ENCODE measurements at regions not wholly inside any gene's neighbourhood (a gene's known extent, or its start where the extent isn't known, plus 50 kb on each side); places are given as distances from the start of the nearest gene placed in this dataset.

DNA sequence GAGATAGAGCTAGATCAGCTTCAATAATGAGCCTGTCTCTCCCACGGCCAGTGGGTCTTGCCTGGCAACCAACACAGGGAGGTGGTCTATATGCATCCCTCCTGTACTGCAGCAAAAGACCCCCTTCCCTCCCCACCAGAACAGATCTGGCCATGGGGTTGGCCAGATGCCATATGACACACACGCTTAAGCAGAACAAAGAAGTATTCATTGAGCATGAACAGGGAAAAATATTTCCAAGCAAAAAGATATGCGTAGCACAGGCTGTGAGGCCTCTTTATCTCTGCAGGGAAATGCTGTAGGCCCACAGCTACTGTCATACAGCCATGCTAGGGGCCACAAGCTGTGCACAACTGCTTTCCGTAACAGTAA lies 73.4 kb upstream of the NRSN1 start:
- Histone ChIP-seq H3K4me1 (no peaks in the 10 kb centered on the region), H3K36me3 (no peaks in the 10 kb centered on the region), H3K27me3 (ENCODE audit: low read depth) (peaks cover 10% of the 10 kb centered on the region), H3K9me3 (replicated peaks) (no peaks in the 10 kb centered on the region), H3K27ac (replicated peaks) (no peak overlapping the region), H3K4me3 (no peak overlapping the region)
- DNase-seq = no peak
- intact Hi-C loops (cut with micrococcal nuclease) = no loop called here
- TF ChIP-seq, protein P1, sequence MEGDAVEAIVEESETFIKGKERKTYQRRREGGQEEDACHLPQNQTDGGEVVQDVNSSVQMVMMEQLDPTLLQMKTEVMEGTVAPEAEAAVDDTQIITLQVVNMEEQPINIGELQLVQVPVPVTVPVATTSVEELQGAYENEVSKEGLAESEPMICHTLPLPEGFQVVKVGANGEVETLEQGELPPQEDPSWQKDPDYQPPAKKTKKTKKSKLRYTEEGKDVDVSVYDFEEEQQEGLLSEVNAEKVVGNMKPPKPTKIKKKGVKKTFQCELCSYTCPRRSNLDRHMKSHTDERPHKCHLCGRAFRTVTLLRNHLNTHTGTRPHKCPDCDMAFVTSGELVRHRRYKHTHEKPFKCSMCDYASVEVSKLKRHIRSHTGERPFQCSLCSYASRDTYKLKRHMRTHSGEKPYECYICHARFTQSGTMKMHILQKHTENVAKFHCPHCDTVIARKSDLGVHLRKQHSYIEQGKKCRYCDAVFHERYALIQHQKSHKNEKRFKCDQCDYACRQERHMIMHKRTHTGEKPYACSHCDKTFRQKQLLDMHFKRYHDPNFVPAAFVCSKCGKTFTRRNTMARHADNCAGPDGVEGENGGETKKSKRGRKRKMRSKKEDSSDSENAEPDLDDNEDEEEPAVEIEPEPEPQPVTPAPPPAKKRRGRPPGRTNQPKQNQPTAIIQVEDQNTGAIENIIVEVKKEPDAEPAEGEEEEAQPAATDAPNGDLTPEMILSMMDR (IDR thresholded peaks at IDR 0.05; ENCODE audit: borderline replicate concordance) = no peak

DNA sequence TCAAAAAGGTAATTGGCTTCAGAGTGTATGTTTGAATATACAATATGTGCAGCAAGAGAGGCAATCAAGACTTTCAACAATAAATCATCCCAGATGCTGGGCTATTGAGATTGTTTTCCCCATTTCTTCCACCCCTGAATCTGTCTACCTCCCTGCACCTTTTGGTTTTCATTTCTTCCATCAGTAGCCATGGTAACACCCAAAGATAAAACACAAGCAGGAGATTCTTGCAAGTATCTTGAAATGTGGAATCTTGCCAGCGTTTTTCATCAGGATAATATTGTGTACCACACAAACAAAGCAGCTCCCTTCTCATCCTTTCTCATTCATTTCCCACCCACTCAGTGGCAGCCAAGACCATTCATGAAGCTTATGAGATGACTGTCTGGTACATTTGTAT lies 73.0 kb upstream of the NRSN1 start:
- no peaks in the 10 kb centered on the region for H3K9me3 ChIP-seq (replicated peaks)
- no peak overlapping the region for H3K27ac ChIP-seq (replicated peaks)
- no peaks in the 10 kb centered on the region for H3K4me1 ChIP-seq
- TF ChIP-seq, protein P1 (IDR thresholded peaks at IDR 0.05; ENCODE audit: borderline replicate concordance) = no peak
- intact Hi-C loops (cut with micrococcal nuclease) = no loop called here
- H3K36me3 ChIP-seq = no peaks in the 10 kb centered on the region
- no peak overlapping the region for H3K4me3 ChIP-seq
- peaks cover 10% of the 10 kb centered on the region for H3K27me3 ChIP-seq (ENCODE audit: low read depth)
- no peak for DNase-seq

DNA sequence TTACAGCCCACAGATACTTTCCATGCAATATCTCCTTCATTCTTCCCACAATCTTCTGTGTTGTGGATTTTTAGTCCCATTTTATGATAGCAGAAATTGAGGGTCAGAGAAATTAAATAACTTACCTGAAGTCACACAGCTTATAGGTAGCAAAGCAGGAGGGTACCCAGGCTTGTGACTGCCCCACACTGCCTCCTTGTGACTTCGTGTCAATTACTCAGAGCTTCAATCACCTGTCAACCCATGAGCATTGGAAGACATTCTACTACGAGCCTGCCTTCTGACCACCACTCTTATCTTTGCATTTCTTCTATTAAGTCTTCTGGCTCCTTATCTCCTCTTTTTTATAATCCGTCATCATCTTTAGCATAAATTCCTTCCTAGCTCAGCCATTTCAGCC lies 71.6 kb upstream of the NRSN1 start:
- TF ChIP-seq, protein P1 (IDR thresholded peaks at IDR 0.05; ENCODE audit: borderline replicate concordance) = no peak
- Histone ChIP-seq H3K27me3 (ENCODE audit: low read depth) (peaks cover 8% of the 10 kb centered on the region), H3K4me1 (no peaks in the 10 kb centered on the region), H3K9me3 (replicated peaks) (no peaks in the 10 kb centered on the region), H3K4me3 (no peak overlapping the region), H3K27ac (replicated peaks) (no peak overlapping the region), H3K36me3 (no peaks in the 10 kb centered on the region)
- DNase-seq = no peak
- intact Hi-C loops (cut with micrococcal nuclease) = no loop called here

DNA sequence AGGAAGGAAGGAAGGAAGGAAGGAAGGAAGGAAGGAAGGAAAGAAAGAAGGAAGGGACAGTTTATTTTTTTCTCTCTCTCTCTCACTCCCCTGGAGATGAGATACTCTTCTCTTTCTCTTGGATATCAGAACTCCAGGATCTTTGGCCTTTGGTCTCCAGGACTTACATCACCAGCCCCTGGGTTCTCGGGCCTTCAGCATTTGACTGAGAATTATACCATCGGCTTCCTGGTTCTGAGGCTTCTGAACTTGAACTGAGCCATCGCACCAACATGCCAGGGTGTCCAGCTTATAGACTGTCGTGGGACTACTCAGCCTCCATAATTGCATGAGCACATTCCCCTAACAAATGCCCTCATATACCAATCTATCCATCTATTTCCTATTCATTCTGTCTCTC lies 69.4 kb upstream of the NRSN1 start:
- H3K4me3 ChIP-seq = no peak overlapping the region
- intact Hi-C loops (cut with micrococcal nuclease) = no loop called here
- DNase-seq = no peak
- TF ChIP-seq, protein P1 (IDR thresholded peaks at IDR 0.05; ENCODE audit: borderline replicate concordance) = no peak
- no peaks in the 10 kb centered on the region for H3K27me3 ChIP-seq (ENCODE audit: low read depth)
- H3K36me3 ChIP-seq = no peaks in the 10 kb centered on the region
- no peaks in the 10 kb centered on the region for H3K4me1 ChIP-seq
- no peak overlapping the region for H3K27ac ChIP-seq (replicated peaks)
- no peaks in the 10 kb centered on the region for H3K9me3 ChIP-seq (replicated peaks)

DNA sequence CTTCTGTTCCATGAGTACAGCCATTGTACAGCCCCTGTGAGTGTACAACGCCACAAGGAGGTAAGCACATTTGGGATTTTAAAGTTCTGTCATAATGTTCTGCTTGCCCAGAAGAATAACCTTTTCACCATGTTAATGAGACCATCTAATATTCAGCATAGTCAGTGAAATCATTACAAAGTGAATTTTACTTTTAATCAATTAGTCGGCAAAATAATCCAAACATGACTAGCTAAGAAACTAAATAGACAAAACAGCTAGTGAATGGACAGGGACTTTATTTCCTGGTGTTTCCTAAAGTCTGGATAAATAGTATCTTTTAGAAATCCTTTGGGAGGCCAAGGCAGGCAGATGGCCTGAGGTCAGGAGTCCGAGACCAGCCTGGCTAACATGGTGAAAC lies 69.0 kb upstream of the NRSN1 start:
- Histone ChIP-seq H3K4me1 (no peaks in the 10 kb centered on the region), H3K4me3 (no peak overlapping the region), H3K27me3 (ENCODE audit: low read depth) (no peaks in the 10 kb centered on the region), H3K36me3 (no peaks in the 10 kb centered on the region), H3K9me3 (replicated peaks) (no peaks in the 10 kb centered on the region), H3K27ac (replicated peaks) (no peak overlapping the region)
- no peak for DNase-seq
- intact Hi-C loops (cut with micrococcal nuclease) = no loop called here
- TF ChIP-seq, protein P1 (IDR thresholded peaks at IDR 0.05; ENCODE audit: borderline replicate concordance) = no peak

All from left ventricle myocardium inferior (tissue), 1 donor.